Non-pigmented ciliary epithelial cell (primary cell): ENCODE measurements at regions not wholly inside any gene's neighbourhood (a gene's known extent, or its start where the extent isn't known, plus 50 kb on each side); places are given as distances from the start of the nearest gene placed in this dataset.
"Not testable (repeated sequence)": the region's sequence is repeated elsewhere in the genome, so short reads cannot be mapped to it uniquely, and the experiment has no call there.

ENCODE experiments used
- DNase-seq: peaks from one replicate; pipeline ENCODE4 v3.0.0-alpha.2; 2010; ENCODE audit warnings: low read depth

DNA sequence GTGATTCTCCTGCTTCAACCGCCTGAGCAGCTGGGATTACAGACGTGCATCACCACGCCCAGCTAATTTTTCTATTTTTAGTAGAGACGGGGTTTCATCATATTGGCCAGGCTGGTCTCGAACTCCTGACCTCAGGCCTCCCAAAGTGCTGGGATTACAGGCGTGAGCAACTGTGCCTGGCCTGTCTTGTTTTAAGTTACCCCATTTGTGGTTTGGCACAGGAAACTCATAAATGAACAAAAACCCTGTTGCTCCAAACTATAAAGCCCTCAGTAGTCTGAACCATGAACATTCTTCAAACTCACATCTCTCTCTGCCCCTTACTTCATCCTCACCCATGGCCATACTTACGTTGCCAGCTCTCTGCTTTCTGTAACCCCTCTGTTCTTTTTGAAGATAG, 61.7 kb downstream of the RHOU start:
- DNase-seq, result not testable (repeated sequence)

DNA sequence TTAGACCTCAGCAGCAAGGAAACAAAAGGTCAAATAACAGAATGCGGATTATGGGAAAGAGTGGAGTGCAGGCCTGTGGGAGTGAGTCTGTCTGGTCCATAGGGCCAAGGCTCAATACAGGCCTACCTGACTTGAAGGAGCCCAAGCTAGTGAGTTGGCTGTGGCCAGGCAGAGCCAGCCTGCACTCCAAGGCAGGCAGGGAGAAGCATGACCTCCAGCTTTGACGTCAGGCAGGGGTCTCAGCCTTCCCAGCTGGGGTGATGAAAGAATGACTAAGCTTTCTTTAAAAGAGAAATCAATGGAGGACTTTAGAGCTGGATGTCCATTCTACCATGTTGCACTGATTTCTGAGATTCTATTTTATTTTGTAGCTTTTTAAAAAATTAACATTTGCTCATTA, 62.8 kb downstream of the RHOU start:
- no peak for DNase-seq

DNA sequence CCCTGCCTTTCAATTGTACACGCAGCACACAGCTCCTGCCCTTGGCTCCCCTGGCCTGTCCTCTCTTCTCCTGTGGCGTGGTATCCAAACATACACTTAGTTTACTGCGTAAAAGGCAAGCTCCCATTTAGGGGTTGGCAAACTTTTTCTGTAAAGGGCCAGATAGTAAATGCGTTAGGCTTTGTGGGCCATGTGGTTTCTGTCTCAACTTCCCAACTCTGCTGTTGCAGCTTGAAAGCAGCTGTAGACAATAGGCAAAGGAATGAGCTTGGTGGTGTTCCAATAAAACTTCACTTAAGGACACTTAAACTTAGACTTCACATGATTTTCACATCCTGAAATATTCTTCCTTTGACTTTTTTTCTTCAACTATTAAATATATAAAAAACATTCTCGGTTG, 63.3 kb downstream of the RHOU start:
- no peak for DNase-seq

DNA sequence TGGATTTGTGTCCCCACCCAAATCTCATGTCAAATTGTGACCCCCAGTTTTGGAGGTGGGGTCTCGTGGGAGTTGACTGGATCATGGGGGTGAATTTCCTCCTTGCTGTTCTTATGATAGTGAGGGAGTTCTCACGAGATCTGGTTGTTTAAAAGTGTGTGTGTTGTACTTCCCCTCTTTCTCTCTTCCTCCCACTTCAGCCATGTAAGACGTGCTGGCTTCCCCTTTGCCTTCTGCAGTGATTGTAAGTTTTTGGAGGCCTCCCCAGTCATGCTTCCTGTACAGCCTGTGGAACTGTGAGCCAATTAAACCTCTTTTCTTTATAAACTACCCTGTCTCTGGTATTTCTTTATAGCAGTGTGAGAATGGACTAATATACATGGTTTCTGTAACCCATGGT, 64.6 kb downstream of the RHOU start:
- no peak for DNase-seq

DNA sequence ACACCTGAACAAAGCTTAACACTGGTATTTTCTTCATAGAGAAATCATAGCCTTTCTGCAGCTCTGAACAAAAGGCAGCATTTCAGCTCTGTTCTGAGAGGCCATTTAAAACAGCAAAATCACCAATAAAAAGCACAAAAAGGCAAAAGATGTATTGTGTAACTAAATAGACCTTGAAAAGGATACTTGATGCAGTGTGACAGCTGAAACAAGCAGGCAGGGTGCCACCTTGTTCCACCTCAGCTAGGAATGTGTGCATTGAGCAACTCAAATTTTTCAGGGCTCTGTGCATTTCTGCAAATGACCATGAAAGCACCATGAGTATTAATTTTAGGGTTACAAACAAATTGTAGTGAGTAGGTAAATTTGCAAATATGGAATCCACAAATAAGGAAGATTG, 65.8 kb downstream of the RHOU start:
- no peak for DNase-seq

DNA sequence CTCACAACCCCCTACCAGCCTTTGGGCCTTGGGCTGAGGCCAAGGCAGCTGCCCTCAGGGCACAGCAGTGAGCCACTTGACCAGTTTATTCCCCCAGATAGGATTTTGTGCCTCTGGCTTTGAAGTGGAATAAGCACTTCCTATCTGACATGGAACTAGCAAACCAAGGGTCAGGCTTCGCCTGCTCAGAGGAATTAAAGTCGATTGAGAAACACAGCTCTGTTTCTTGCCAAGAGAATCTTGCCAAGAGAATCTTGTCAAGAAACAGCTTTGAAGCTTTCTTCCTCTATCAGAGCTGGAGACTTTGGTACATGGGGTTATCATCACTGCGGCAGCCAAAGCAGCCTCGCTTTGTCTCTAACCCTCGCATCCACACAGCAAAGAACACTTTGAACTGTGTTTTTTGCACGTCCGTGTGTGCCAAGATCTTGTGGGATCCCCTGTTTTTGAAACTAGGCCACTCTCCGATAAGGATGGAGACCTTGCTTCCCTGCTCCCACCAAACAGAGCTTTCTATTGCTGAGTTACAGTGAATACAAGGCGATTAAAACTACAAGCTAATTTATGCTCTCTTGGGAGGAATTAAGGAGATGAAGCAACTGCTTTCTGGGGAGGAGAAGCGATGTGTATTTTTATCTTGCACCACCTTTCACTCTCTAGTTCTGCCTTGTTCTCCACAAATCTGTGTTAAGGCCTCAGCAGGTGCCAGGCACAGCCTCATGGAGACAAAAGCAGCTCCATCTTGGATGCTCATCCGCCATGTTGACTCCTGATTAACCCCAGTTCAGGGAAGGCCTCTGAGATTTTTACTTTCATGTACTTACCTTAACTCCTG, 67.3 kb downstream of the RHOU start:
- DNase-seq, result no peak

DNA sequence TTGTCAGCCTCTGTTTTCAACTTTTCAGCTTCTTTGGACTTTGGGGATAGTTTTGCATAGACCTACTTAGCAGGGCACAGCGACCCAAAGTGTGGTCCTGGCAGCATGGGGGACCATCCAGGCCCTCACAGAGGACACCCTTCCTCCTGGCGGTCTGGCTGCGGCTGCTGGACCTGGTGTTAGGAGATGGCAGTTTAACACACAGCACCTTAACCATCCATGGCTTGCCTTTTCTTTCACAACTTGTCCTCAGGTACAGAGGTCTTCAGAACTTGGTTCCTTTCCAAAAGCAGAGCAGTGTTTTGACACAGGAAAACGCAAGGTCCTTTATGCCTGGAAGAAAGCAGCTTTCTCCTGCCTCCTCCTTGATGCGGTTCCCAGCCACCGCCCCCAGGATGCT, 68.1 kb downstream of the RHOU start:
- DNase-seq, result no peak

DNA sequence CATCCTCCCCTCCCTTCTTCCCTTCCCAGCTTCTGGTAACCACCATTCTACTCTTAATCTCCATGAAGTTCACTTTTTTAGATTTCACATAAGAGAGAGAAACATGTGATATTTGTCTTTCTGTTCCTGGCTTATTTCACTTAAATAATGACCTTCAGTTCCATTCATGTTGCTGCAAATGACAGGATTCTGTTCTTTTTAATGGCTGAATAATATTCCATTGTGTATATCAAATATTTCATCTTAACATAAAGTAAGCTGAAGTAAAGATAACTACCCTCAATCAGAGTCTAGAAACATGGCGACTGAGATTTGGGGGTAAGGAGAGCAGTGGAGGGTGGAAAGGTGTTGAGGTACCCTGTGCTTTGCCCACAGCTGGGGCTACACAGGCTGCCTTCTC, 68.9 kb downstream of the RHOU start:
- no peak for DNase-seq

DNA sequence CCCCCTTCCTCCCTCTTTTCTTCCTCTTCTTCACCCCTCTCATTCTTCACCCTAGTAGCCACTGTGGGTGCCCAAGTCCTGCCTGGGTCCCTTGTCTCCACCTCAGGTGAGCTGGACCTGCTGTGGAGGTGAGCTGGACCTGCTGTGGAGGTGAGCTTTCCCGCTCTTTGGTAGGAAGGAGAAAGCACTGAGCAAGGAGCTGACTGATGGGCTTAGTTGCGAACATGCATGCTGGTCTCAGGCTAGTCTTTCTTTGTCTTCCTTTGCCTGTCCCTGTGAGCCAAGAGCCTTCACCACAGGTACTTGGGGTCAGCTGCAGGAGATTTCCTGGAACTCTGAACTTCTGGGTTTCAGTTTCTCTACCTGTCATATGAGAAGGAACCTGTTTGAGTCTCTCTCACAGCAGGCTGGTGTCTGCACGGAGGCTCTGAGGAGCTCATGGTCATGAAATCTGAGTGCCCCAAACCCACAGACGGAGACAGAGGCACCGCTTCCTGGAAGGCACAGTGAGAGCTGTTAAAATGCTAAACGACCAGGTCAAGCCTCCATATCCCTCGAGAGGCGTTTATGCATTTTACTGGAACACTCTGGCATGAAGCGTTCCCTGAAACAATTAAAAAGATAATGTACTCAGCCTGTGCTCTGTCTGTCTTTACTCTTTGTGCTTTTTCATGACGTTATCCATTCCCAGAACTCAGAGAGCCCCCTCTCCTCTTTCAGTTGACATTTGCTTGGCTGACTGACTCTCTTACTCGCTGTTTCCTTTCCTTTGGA, 69.5 kb downstream of the RHOU start:
- DNase-seq, result no peak

DNA sequence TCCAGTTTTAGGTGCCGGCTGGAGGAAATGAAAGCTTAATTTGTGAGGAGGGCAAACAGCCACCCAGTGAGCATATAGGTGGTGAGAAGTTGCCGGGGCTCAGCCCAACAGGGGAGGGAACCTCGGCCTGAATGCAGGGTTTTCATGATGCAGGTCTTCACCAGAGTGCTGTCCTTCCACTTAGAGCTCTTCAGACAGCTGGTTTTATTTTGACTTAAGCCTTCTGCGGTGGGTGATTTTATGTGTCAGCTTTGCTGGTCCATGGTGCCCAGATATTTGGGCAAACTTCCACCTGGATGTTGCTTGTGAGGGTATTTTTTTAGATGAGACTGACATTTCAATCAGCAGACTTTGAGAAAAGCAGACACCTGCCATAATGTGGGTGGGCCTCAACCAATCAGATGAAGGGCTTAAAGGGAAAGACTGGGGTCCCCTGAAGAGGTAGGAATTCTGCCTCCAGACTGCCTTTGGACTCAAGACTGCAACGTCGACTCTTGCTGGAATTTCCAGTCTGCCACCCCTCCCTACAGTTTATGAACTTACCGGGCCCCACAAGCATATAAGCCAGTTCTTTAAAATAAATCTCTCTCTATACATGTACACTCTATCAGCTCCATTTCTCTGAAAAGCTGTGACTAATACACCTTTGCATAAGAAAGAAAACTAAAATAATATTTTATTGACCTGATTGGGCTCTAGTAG, 72.8 kb downstream of the RHOU start:
- DNase-seq, result no peak

DNA sequence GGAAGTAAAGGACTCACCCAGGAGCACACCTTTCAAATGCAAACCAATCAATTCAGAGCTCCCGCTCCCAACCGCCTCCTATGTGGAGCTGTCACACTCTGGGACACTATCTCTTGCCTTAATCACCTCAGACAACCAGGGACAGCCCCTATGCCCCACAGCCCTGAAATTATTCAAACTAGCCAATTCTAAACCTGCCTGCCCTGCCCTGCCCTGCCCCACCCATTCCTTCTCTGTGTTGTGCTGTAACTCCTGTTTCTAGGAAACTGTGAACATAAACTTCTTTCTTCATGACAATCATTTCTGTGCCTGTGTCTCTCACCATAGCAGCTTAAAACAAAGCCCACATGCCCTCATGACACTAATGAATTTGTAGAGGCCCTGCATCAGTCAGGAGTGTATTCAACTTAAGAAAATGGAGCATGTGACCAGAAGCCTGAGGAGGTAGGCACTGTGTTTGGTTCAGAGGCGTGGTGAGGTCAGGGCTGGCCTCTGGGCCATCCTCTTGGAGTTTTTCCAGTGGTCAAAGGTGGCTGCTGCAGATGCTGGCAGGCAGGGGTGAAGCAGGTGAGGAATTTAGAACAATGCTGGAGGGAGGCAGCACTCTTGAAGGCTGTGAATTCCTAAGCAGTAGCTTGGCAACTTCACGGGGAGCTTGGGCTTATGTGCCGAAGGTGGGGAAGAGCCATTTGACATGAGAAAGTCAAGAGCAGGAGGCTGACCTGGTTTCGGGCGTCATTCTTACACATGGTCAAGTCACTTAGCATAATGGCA, 74.5 kb downstream of the RHOU start:
- no peak for DNase-seq

DNA sequence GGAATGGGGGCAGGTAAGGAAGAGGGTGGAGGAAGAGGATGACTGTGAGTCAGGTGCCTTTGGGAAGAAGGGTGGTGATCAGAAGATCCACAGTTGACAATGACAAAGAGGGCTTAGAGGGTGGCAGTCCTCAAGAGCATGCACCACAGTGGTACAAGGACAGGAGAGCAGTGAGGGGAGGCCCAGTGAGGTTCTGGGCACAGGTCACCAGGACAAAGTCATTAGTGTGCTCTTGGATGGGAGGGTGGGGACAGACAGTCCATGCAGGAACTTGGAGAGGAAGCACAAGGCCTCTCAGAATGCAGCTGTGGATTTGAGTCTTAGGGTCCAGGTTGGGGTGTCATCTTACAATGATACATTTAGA, 75.1 kb downstream of the RHOU start:
- no peak for DNase-seq

DNA sequence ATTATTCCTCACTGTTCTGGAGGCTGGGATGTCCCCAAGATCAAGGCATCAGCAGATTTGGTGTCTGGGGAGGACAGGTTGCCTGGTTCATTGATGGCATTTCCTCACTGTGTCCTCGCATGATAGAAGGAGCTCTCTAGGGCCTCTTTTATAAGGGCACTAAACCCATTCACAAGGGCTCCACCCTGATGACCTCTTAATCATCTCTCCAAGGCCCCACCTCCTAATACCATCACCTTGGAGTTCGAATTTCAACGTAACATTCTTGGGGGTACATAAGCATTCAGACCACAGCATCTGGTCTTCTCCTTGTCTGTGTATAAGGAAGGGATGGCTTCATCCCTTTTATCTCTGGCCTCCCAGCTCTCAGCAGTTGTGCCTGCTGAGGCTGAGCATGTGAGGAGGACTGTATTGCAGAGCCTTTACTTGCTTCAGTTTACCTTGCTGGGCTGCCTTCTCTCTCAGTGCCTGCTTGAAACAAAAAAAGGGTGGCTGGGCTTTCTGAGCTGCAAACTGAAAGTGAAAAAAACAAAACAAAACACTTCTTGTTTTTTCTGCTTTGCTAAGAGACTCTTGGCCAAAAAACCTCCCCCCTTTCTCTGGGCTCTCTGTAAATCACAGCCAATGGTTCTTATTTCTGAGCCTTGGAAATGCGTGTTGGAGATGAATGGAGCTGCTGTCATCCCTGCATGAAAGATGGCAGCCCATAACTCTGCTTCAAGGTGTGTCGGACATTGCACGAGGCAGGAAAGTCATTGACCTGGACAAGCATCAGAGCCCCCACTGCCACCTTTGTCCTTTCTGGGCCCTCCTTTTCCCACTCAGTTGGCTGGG, 75.8 kb downstream of the RHOU start:
- no peak for DNase-seq

DNA sequence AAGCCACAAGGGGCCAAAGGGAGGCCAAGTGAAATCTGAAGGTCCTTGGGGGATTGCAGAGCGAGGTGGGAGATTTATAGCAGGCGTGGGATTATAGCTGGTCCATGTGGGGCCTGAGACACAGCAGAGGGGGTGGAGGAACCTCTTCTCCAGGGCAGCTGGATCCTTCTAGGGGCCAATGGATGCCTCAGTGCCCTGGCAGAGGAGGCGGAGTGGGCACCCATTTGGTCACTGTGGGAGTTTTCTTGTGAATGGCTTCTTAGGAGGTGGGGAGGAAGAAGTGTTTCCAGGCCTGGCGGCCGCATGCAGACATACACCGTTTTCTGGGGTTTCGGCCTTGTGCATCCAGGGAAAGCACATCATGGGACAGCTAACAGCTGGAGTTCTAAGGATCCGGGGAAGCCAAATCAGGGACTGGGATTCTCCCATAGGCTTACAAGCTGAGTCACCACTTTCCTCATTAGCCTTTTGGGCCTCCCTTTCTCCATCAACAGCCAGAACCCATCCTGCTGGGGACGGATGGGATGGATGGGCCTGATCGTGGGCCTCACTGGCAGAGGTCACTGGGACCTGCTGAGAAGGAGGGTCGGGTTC, 76.5 kb downstream of the RHOU start:
- DNase-seq, result no peak

DNA sequence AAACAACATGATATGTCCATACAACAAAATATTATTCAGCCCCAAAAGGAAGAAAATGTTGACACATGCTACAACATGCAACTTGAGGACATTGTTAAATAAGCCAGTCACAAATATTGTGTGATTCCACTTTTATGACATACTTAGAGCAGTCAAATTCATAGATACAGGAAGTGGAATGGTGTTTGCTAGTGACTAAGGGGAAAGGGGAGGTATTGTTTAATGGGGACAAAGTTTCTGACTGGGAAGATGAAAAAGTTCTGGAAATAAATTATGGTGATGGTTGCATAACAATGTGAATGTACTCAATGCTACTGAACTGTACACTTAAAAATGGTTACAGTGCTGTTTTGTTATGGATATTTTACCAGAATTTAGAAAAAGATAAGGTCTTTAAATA, 77.7 kb downstream of the RHOU start:
- DNase-seq, result no peak

DNA sequence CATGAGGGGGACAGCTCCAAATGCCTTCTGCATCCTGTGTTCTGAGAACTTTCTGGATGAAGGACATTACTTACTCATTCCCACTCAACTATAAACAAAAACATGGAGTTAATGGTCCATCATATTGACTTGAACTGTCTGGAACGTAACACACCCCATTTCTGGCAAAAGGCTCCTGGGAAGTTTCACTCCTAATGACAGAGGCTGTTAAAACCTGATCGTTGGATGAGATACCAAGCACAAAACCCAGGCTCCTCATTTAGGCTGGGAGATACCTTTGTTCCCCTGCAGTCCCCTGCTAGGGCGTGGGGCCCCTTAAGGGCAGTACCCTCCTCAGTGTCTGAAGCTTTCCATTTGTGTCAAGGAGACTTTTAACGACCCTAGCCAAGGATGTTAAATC, 78.9 kb downstream of the RHOU start:
- DNase-seq, result no peak

DNA sequence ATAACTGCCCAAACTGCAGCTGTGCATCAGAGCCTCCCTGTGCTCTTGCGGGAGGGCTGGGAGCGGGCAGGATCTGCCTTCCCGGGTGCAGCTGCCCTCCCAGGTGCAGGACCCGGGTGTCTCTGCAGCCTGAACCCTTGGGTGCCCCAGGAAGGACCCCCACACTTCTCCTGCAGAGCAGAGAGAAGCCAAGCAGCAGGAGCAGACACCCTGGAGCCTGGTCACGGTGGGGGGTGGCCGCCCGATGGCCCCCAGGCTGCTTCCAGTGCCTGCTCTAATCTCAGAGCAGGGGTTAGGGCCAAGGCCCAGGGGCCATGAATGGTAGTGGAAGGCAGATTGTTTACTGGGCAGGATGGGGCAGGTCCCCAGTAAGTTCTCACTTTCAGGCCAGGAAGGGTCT, 83.0 kb downstream of the RHOU start:
- no peak for DNase-seq

DNA sequence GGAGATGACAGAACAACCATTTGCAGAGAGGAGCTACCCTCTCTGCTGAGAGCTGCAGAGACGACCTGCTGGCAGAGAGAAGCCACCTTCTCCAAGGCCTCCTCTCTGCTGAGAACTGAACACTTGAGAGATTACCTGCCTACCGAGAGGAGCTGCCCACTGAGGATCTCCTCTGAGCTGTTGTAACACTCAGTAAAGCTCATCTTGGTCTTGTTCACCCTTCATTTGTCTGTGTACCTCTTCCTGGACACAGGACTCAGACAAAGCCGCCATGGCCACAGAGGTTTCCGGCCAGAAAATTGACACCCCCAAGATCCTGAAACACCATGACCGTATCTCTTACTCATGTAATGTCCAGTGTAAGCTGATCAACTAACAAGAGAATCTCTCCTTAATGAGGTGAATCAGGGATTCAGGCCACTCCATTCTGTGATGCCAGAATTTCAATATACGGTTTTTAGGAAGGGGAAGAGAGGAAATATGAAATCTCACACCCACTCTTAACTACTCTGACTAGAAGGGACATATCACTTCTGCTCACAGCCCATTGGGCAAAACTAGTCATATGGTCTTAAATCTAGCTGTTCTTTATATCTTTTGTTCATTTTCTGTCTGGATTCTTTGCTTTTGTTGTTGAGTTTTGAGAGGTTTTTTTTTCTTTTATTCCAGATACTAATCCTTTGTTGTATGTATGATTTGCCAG, 83.8 kb downstream of the RHOU start:
- DNase-seq, result no peak

DNA sequence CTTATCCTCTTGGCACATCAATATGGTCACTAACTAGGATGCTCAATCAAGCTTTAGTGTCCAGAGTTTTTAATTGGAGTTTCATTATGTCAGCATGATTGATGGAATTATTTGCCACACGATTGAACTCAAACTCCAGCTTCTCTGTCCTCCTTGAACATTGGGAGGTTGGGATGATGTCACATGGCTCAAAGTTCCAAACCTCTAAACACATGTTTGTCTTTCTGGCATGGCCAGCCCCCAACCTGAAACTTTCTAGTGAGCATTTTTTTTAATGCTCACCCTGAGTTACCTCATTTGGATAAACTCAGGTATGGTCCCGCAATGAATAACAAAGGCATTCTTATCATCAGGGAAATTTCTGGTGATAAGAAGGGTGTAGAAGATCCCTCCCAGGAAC, 86.0 kb downstream of the RHOU start:
- DNase-seq, result no peak

DNA sequence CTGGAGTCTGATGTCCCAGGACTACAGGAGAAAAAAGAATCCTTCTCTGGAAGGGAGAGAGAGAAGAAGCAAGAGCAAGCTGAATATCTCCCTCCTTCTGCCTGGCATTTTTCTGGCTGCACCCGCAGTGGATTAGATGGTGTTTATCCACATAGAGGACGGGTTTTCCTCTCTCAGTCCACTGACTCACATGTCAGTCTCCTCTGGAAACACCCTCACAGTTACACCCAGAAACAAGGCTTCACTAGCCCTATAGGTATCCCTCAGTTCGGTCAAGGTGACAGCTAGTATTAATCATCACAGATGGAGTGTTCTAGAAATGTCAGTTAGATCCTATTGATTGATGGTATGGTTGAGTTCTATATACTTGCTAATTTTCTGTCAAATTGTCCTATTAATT, 87.9 kb downstream of the RHOU start:
- DNase-seq, result no peak
